GM21576 (cell line): ENCODE measurements at regions not wholly inside any gene's neighbourhood (a gene's known extent, or its start where the extent isn't known, plus 50 kb on each side); places are given as distances from the start of the nearest gene placed in this dataset.

Experiments
- ATAC-seq: cut with Tn5 transposase; IDR thresholded peaks from one replicate; pipeline ENCODE4 v1.9.1; 2021; ENCODE audit warnings: mild to moderate bottlenecking, moderate library complexity; ENCODE audit not compliant: unreplicated experiment

GRCh38 chr6:122302067-122302466 lies 97.4 kb upstream of the HSF2 start:
- ATAC-seq: no peak

GRCh38 chr6:122307577-122307976 lies 91.9 kb upstream of the HSF2 start:
- ATAC-seq: no peak

GRCh38 chr6:122308074-122308473 lies 91.4 kb upstream of the HSF2 start:
- no peak for ATAC-seq

GRCh38 chr6:122315842-122316241 lies 83.6 kb upstream of the HSF2 start:
- no peak for ATAC-seq

- no peak for ATAC-seq
These were observed 76.6 kb upstream of the HSF2 start for GRCh38 chr6:122322824-122323223.

GRCh38 chr6:122323361-122323760 lies 76.1 kb upstream of the HSF2 start:
- ATAC-seq: no peak

GRCh38 chr6:122330315-122330714 lies 69.1 kb upstream of the HSF2 start:
- ATAC-seq: no peak

- no peak for ATAC-seq
These were observed 61.8 kb upstream of the HSF2 start for GRCh38 chr6:122337645-122338044.

- ATAC-seq: no peak
These were observed 59.8 kb upstream of the HSF2 start for GRCh38 chr6:122339661-122340060.

GRCh38 chr6:122347280-122347679 lies 52.2 kb upstream of the HSF2 start:
- ATAC-seq: no peak

- ATAC-seq: no peak
These were observed 51.7 kb upstream of the HSF2 start for GRCh38 chr6:122347751-122348150.
